ENCODE measurements at regions not wholly inside any gene's neighbourhood (a gene's known extent, or its start where the extent isn't known, plus 50 kb on each side); places are given as distances from the start of the nearest gene placed in this dataset.

- Mint-ChIP-seq H3K36me3 (ENCODE audit: low read depth, unreplicated experiment) (no peaks in the 10 kb centered on the region), H3K4me3 (ENCODE audit: unreplicated experiment) (no peak overlapping the region), H3K9me3 (ENCODE audit: unreplicated experiment) (no peaks in the 10 kb centered on the region), H3K27ac (ENCODE audit: unreplicated experiment) (no peak overlapping the region), H3K4me1 (ENCODE audit: unreplicated experiment) (no peaks in the 10 kb centered on the region), H3K27me3 (ENCODE audit: unreplicated experiment) (peaks cover 3% of the 10 kb centered on the region)
- TF ChIP-seq CTCF (IDR thresholded peaks at IDR 0.05; ENCODE audit: unreplicated experiment) = no peak
- no peak for DNase-seq (ENCODE audit: low spot score)
These were observed 128.4 kb upstream of the USP25 start for GRCh38 chr21:15601390-15601789.

GRCh38 chr21:15604413-15604812, 125.4 kb upstream of the USP25 start:
- H3K9me3 Mint-ChIP-seq (ENCODE audit: unreplicated experiment) = no peaks in the 10 kb centered on the region
- peaks cover 3% of the 10 kb centered on the region for H3K27me3 Mint-ChIP-seq (ENCODE audit: unreplicated experiment)
- no peak overlapping the region for H3K27ac Mint-ChIP-seq (ENCODE audit: unreplicated experiment)
- no peak overlapping the region for H3K4me3 Mint-ChIP-seq (ENCODE audit: unreplicated experiment)
- DNase-seq (ENCODE audit: low spot score) = no peak
- H3K36me3 Mint-ChIP-seq (ENCODE audit: low read depth, unreplicated experiment) = no peaks in the 10 kb centered on the region
- no peak for TF ChIP-seq CTCF (IDR thresholded peaks at IDR 0.05; ENCODE audit: unreplicated experiment)
- no peaks in the 10 kb centered on the region for H3K4me1 Mint-ChIP-seq (ENCODE audit: unreplicated experiment)

GRCh38 chr21:15614766-15615165, 115.0 kb upstream of the USP25 start:
- no peak overlapping the region for H3K27ac Mint-ChIP-seq (ENCODE audit: unreplicated experiment)
- DNase-seq (ENCODE audit: low spot score) = no peak

GRCh38 chr21:15616864-15617574, 112.8 kb upstream of the USP25 start:
- no peaks in the 10 kb centered on the region for H3K36me3 Mint-ChIP-seq (ENCODE audit: low read depth, unreplicated experiment)
- TF ChIP-seq CTCF (IDR thresholded peaks at IDR 0.05; ENCODE audit: unreplicated experiment) = no peak
- no peaks in the 10 kb centered on the region for H3K9me3 Mint-ChIP-seq (ENCODE audit: unreplicated experiment)
- H3K27ac Mint-ChIP-seq (ENCODE audit: unreplicated experiment) = no peak overlapping the region
- no peaks in the 10 kb centered on the region for H3K27me3 Mint-ChIP-seq (ENCODE audit: unreplicated experiment)
- H3K4me3 Mint-ChIP-seq (ENCODE audit: unreplicated experiment) = no peak overlapping the region
- no peaks in the 10 kb centered on the region for H3K4me1 Mint-ChIP-seq (ENCODE audit: unreplicated experiment)
- DNase-seq (ENCODE audit: low spot score) = no peak

More at GRCh38 chr21:15614766-15615165, 115.0 kb upstream of the USP25 start:
- Mint-ChIP-seq H3K27me3 (ENCODE audit: unreplicated experiment) (no peaks in the 10 kb centered on the region), H3K9me3 (ENCODE audit: unreplicated experiment) (no peaks in the 10 kb centered on the region), H3K4me1 (ENCODE audit: unreplicated experiment) (no peaks in the 10 kb centered on the region), H3K4me3 (ENCODE audit: unreplicated experiment) (no peak overlapping the region), H3K36me3 (ENCODE audit: low read depth, unreplicated experiment) (no peaks in the 10 kb centered on the region)
- no peak for TF ChIP-seq CTCF (IDR thresholded peaks at IDR 0.05; ENCODE audit: unreplicated experiment)

- no peaks in the 10 kb centered on the region for H3K36me3 Mint-ChIP-seq (ENCODE audit: low read depth, unreplicated experiment)
- no peak for DNase-seq (ENCODE audit: low spot score)
- no peaks in the 10 kb centered on the region for H3K9me3 Mint-ChIP-seq (ENCODE audit: unreplicated experiment)
- no peak overlapping the region for H3K4me3 Mint-ChIP-seq (ENCODE audit: unreplicated experiment)
- no peaks in the 10 kb centered on the region for H3K27me3 Mint-ChIP-seq (ENCODE audit: unreplicated experiment)
- no peak for TF ChIP-seq CTCF (IDR thresholded peaks at IDR 0.05; ENCODE audit: unreplicated experiment)
- H3K4me1 Mint-ChIP-seq (ENCODE audit: unreplicated experiment) = no peaks in the 10 kb centered on the region
- H3K27ac Mint-ChIP-seq (ENCODE audit: unreplicated experiment) = no peak overlapping the region
These were observed 111.8 kb upstream of the USP25 start for GRCh38 chr21:15617964-15618363.

Measured in endothelial cell (in vitro differentiated cells).